GM18951 (cell line): ENCODE measurements at regions not wholly inside any gene's neighbourhood (a gene's known extent, or its start where the extent isn't known, plus 50 kb on each side); places are given as distances from the start of the nearest gene placed in this dataset.

Experiments used
- POLR2A ChIP-seq: IDR thresholded peaks from 4 replicates; pipeline ENCODE4 v1.6.1; 2011; ENCODE audit warnings: mild to moderate bottlenecking; ENCODE audit not compliant: insufficient read length, insufficient read depth; ENCODE audit errors: extremely low read depth
- in situ Hi-C: fragments of 300-500 bp; cut with MboI; formaldehyde crosslinking; loops from one replicate; pipeline ENCODE4 v1.12.0; 2022; ENCODE audit warnings: low sequenced_read_pairs, mixed read lengths, inconsistent platforms; ENCODE audit not compliant: unreplicated experiment

- in situ Hi-C loops = no loop called here
- TF ChIP-seq POLR2A = no peak
These were observed 480.2 kb downstream of the COL11A1 start for GRCh38 chr1:102628109-102628613.

- in situ Hi-C loops = no loop called here
- no peak for TF ChIP-seq POLR2A
These were observed 481.2 kb downstream of the COL11A1 start for GRCh38 chr1:102627145-102627544.

GRCh38 chr1:102615896-102616295, 492.4 kb downstream of the COL11A1 start:
- in situ Hi-C loops = no loop called here
- no peak for TF ChIP-seq POLR2A

GRCh38 chr1:102595106-102595505, 513.2 kb downstream of the COL11A1 start:
- no peak for TF ChIP-seq POLR2A
- in situ Hi-C loops = no loop called here

GRCh38 chr1:102593276-102593675, 515.0 kb downstream of the COL11A1 start:
- in situ Hi-C loops = no loop called here
- no peak for TF ChIP-seq POLR2A

GRCh38 chr1:102588536-102588935, 519.8 kb downstream of the COL11A1 start:
- TF ChIP-seq POLR2A = no peak
- in situ Hi-C loops = no loop called here

- in situ Hi-C loops = no loop called here
- TF ChIP-seq POLR2A = no peak
These were observed 522.3 kb downstream of the COL11A1 start for GRCh38 chr1:102586022-102586421.

GRCh38 chr1:102580806-102581205, 527.5 kb downstream of the COL11A1 start:
- TF ChIP-seq POLR2A = no peak

DNA sequence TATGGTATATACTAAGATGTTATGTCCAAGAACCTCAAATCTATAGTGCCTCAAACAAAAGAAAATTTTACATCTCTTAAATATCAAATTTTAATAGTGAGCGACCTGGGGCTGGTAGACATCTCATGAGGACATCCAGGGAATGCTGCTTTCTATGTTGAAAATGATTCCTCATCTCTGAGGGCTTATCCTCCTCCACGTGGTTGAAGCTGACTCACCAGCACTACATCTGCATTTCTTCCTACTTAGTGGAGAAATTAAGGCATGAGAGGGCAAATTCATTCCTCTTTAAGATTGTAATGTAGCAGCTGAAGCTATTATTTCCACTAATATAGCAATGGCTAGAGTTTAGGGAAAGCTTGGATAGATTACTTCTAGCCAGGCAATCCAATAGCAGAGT, 529.5 kb downstream of the COL11A1 start:
- in situ Hi-C loops = no loop called here
- no peak for TF ChIP-seq POLR2A

More at GRCh38 chr1:102580806-102581205, 527.5 kb downstream of the COL11A1 start:
- in situ Hi-C loops = no loop called here

DNA sequence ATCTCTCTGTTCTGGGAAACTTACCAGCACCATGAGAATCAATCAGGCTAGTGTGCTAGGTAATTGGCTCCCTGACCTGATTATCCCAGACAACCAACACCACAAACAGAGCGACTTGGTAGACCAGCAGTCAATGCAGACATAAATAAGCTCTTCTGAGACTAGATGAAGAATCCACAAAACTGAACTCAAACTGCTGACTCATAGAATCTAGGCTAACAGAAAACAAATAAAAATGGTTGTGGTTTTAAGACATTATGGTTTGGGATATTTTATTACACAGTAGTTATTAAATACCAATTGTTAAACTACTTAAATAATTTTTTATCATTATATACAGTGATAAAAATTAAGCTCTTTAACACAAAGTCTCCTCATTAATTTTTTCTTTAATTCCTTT, 535.7 kb downstream of the COL11A1 start:
- no peak for TF ChIP-seq POLR2A
- in situ Hi-C loops = no loop called here

GRCh38 chr1:102566182-102566581, 542.1 kb downstream of the COL11A1 start:
- TF ChIP-seq POLR2A = no peak
- in situ Hi-C loops = no loop called here

DNA sequence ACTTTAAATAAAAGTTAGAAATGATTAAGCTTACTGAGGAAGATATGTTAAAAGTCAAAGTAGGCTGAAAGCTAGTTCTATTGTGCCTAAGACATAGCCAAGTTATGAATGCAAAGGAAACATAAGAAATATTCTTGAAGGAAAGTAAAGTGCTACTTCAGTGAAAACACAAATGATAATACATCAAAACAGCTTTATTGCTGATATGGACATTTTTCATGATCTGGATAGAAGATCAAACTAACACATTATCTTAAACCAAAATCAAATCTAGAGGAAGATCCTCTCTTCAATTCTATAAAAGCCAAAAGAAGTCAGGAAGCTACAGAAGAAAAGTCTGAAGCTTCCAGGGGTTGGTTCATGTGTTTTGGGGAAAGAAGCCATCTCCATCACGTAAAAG, 545.9 kb downstream of the COL11A1 start:
- no peak for TF ChIP-seq POLR2A
- in situ Hi-C loops = no loop called here

- no peak for TF ChIP-seq POLR2A
- in situ Hi-C loops = no loop called here
These were observed 554.1 kb upstream of the OLFM3 start for GRCh38 chr1:102550729-102551384.

- in situ Hi-C loops = no loop called here
- TF ChIP-seq POLR2A = no peak
These were observed 549.5 kb upstream of the OLFM3 start for GRCh38 chr1:102546251-102546650.
